Lung (tissue), 11 donors: ENCODE measurements at regions not wholly inside any gene's neighbourhood (a gene's known extent, or its start where the extent isn't known, plus 50 kb on each side); places are given as distances from the start of the nearest gene placed in this dataset.
A peak's percentile ranks its signal among the peaks of the same experiment; 100 is the strongest.

ENCODE experiments used
- ATAC-seq: fragments of 200-7000 bp; cut with Tn5 transposase; one replicate; pipeline ENCODE4 v1.9.1; 2020; ENCODE audit warnings: moderate number of reproducible peaks; ENCODE audit not compliant: insufficient read depth, low FRiP score
- DNase-seq, 3 donors: peaks; one replicate each; pipeline ENCODE4 v3.0.0-alpha.2; 2013 to 2017
- H3K27ac ChIP-seq, 2 donors: one replicate each; pipeline ENCODE4 v1.5.1; 2013; ENCODE audit warnings: mild to moderate bottlenecking in 2 of 2, moderate library complexity in 2 of 2, control low read depth in 1 of 2, inconsistent platforms in 1 of 2, low read depth in 1 of 2, low read length in 1 of 2
- H3K27me3 ChIP-seq, 3 donors: one replicate each; pipeline ENCODE4 v1.5.1; 2013; ENCODE audit warnings: low read length in 2 of 3; ENCODE audit not compliant: control insufficient read depth in 3 of 3, insufficient read depth in 3 of 3
- H3K36me3 ChIP-seq, 4 donors: one replicate each; pipeline ENCODE4 v1.5.1; 2013; ENCODE audit warnings: low read length in 4 of 4, mild to moderate bottlenecking in 1 of 4, moderate library complexity in 1 of 4; ENCODE audit not compliant: control insufficient read depth in 4 of 4, insufficient read depth in 4 of 4
- H3K4me1 ChIP-seq, 5 donors: one replicate each; pipeline ENCODE4 v1.5.1; 2013; ENCODE audit warnings: low read length in 5 of 5, mild to moderate bottlenecking in 2 of 5, moderate library complexity in 1 of 5; ENCODE audit not compliant: control insufficient read depth in 5 of 5, insufficient read depth in 5 of 5
- H3K4me3 ChIP-seq: one replicate; pipeline ENCODE4 v1.5.1; 2013; ENCODE audit warnings: mild to moderate bottlenecking, control low read depth, moderate library complexity
- H3K9ac ChIP-seq, 2 donors: one replicate each; pipeline ENCODE4 v1.5.1; 2013; ENCODE audit warnings: low read length in 2 of 2, control low read depth in 1 of 2; ENCODE audit not compliant: insufficient read depth in 1 of 2
- H3K9me3 ChIP-seq, 4 donors: one replicate each; pipeline ENCODE4 v1.5.1; 2013; ENCODE audit warnings: low read length in 3 of 4, mild to moderate bottlenecking in 1 of 4, moderate library complexity in 1 of 4; ENCODE audit not compliant: control insufficient read depth in 4 of 4, insufficient read depth in 3 of 4
- CTCF ChIP-seq: IDR thresholded peaks from 2 replicates; pipeline ENCODE4 v1.5.1; 2012; ENCODE audit warnings: mild to moderate bottlenecking; ENCODE audit errors: control extremely low read depth, extremely low read depth
- WGBS, 2 donors: extraction: QIAGEN DNeasy Blood & Tissue Kit; methylation state at CpG; one replicate each; pipeline ENCODE4 v1.1.7; 2013; 5-methylcytosine and 5-hydroxymethylcytosine counted together
- donor health status: control.
- donor health status: control.
- donor health status: Bipolar disorder and iron deficiency.
- donor health status: healthy.
- donor health status: DM: yes; HTN: yes; CAD: no.

- Histone ChIP-seq H3K9me3 (no peaks in the 10 kb centered on the region), H3K4me3 (no peak overlapping the region), H3K27ac (no peak overlapping the region), H3K36me3 (no peaks in the 10 kb centered on the region), H3K9ac (no peak overlapping the region), H3K4me1 (no peaks in the 10 kb centered on the region), H3K27me3 (no peaks in the 10 kb centered on the region)
- TF ChIP-seq CTCF = no peak
- 79 to 82% methylated on average over 9 of the region's 9 CpGs for WGBS, 2 donors
- DNase-seq = no peak
- no peak for ATAC-seq
Observed at GRCh38 chr5:68080282-68081050, 135.1 kb upstream of the PIK3R1 start.

DNA sequence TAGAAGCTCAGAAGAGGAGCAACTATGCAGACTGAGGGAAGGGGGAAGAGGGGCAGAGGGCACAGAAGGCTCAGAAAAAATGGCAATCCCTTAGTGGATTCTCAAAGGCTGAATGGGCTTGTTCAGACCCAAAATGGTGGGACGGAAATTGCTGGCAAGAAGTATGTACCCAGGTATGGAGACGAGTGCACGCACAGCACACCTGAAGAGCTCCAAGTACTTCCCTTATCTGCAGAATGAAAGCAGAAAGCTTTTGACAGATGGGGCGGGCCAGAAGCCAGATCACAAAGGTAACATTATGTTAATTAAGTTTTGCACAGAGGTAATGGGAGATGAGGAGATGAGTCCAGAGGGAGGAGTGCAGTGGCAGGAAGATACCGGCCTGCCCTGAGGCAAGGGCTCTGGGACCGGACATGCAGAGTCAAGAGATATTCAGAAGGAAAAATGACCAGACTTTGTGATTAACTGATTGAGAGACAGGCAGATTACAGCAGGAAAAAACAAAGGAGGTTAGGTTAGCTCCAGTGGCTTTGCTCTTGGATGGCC lies 138.1 kb upstream of the PIK3R1 start:
- peak in 1 of 3 donors; percentile 38 for DNase-seq
- Histone ChIP-seq H3K4me1 (no peaks in the 10 kb centered on the region), H3K36me3 (no peaks in the 10 kb centered on the region), H3K27me3 (no peaks in the 10 kb centered on the region), H3K27ac (no peak overlapping the region), H3K9ac (no peak overlapping the region), H3K9me3 (no peaks in the 10 kb centered on the region), H3K4me3 (no peak overlapping the region)
- WGBS, 2 donors = 78 to 88% methylated on average over 6 of the region's 6 CpGs
- TF ChIP-seq CTCF = no peak
- no peak for ATAC-seq

- ATAC-seq (no peak), DNase-seq (no peak)
- no peak overlapping the region for H3K27ac ChIP-seq
- H3K4me1 ChIP-seq = no peaks in the 10 kb centered on the region
- no peaks in the 10 kb centered on the region for H3K27me3 ChIP-seq
- 90 to 100% methylated on average over 1 of the region's 1 CpG for WGBS, 2 donors
- no peaks in the 10 kb centered on the region for H3K36me3 ChIP-seq
- TF ChIP-seq CTCF = no peak
- H3K4me3 ChIP-seq = no peak overlapping the region
- H3K9ac ChIP-seq = no peak overlapping the region
- no peaks in the 10 kb centered on the region for H3K9me3 ChIP-seq
Observed at GRCh38 chr5:68074633-68075032, 140.9 kb upstream of the PIK3R1 start.
